ENCODE measurements at regions not wholly inside any gene's neighbourhood (a gene's known extent, or its start where the extent isn't known, plus 50 kb on each side); places are given as distances from the start of the nearest gene placed in this dataset.

- no peak overlapping the region for H3K18ac ChIP-seq (ENCODE audit: low read depth, low read length)
- no peak overlapping the region for H4K91ac ChIP-seq (ENCODE audit: insufficient read depth, low read depth, low read length)
- H3K4ac ChIP-seq (ENCODE audit: low read depth, low read length) = no peak overlapping the region
- dilution Hi-C loops (cut with HindIII; ENCODE audit: low sequenced_read_pairs, unreplicated experiment) (no loop called here), in situ Hi-C loops (cut with MboI; ENCODE audit: low sequenced_read_pairs) (loop anchor here (25.0 kb wide), 1 partner anchor 580 kb away; no protein-coding TSS in a partner anchor), intact Hi-C loops (cut with micrococcal nuclease) (no loop called here)
- peaks cover 24% of the 10 kb centered on the region for H3K27me3 ChIP-seq (ENCODE audit: control insufficient read depth, insufficient read depth, low read length)
- TF ChIP-seq CHD1 (IDR thresholded peaks at IDR 0.05; ENCODE audit: low read depth, low read length) (no peak), RFX5 (IDR thresholded peaks at IDR 0.05; ENCODE audit: low read depth, low read length) (no peak), POLR2A (IDR thresholded peaks at IDR 0.05; ENCODE audit: low read depth, low read length) (no peak), RCOR1 (IDR thresholded peaks at IDR 0.05; ENCODE audit: insufficient replicate concordance, low read length) (no peak), RAD21 (IDR thresholded peaks at IDR 0.05; ENCODE audit: low read length) (no peak), MXI1 (IDR thresholded peaks at IDR 0.05; ENCODE audit: borderline replicate concordance, low read depth, low read length) (no peak), FOS (IDR thresholded peaks at IDR 0.05; ENCODE audit: low read depth, low read length) (no peak), BHLHE40 (IDR thresholded peaks at IDR 0.05; ENCODE audit: low read depth, low read length) (no peak)
- H2BK20ac ChIP-seq (ENCODE audit: low read depth, low read length) = no peak overlapping the region
- no peak overlapping the region for H2BK5ac ChIP-seq (ENCODE audit: low read depth, low read length, poor library complexity, severe bottlenecking)
- H4K5ac ChIP-seq (ENCODE audit: low read depth, low read length) = no peak overlapping the region
- no peaks in the 10 kb centered on the region for H3K9me1 ChIP-seq (ENCODE audit: insufficient read depth, low read length)
- H3K36me3 ChIP-seq (ENCODE audit: control insufficient read depth, insufficient read depth, low read length) = no peaks in the 10 kb centered on the region
- no peak overlapping the region for H2AK9ac ChIP-seq (replicated peaks; ENCODE audit: low read depth, low read length, poor library complexity)
- H3K14ac ChIP-seq (replicated peaks; ENCODE audit: low read depth, low read length) = no peak overlapping the region
- H2BK15ac ChIP-seq (ENCODE audit: low read depth, low read length) = no peak overlapping the region
- H3K9ac ChIP-seq (ENCODE audit: low read depth, low read length) = no peak overlapping the region
- BruUV-seq (replicated peaks) = no TSS peak
- no peak overlapping the region for H4K8ac ChIP-seq (ENCODE audit: low read depth in 2 of 2, low read length in 2 of 2)
- no peaks in the 10 kb centered on the region for H3K4me1 ChIP-seq (ENCODE audit: control insufficient read depth, insufficient read depth, low read length)
- H2AFZ ChIP-seq (replicated peaks; ENCODE audit: low read length, poor library complexity) = no peak overlapping the region
- H3K56ac ChIP-seq (ENCODE audit: extremely low read depth, insufficient read depth, low read length) = no peak overlapping the region
- H3K9me3 ChIP-seq (ENCODE audit: control insufficient read depth, insufficient read depth, low read length) = peaks cover 2% of the 10 kb centered on the region; the same call in 1 of the 2 replicates
- no peak overlapping the region for H3K4me3 ChIP-seq (ENCODE audit: insufficient read depth, low read depth, low read length)
- POLR2A ChIA-PET (ENCODE audit: unreplicated experiment) = no interaction called here
- no peaks in the 10 kb centered on the region for H3K79me1 ChIP-seq (ENCODE audit: low read depth in 1 of 2, low read length in 2 of 2)
- H3K23ac ChIP-seq (ENCODE audit: low read depth, low read length) = no peak overlapping the region
- CTCF ChIA-PET = no interaction called here
- ATAC-seq (ENCODE audit: low read depth) = no peak
- H2AK5ac ChIP-seq (ENCODE audit: low read depth, low read length) = no peak overlapping the region
- H3K27ac ChIP-seq (ENCODE audit: insufficient read depth, low read length) = no peak overlapping the region
- H2BK120ac ChIP-seq (ENCODE audit: low read depth, low read length) = no peak overlapping the region
- no peaks in the 10 kb centered on the region for H4K20me1 ChIP-seq (ENCODE audit: insufficient read depth, low read length)
- DNase-seq = no peak
- H3K4me2 ChIP-seq (ENCODE audit: low read depth, low read length) = no peak overlapping the region
Observed at GRCh38 chr9:109582386-109582785, 84.3 kb upstream of the PTPN3 start.

All from IMR-90 (cell line).